Esophagus muscularis mucosa (tissue), 4 donors: ENCODE measurements at regions not wholly inside any gene's neighbourhood (a gene's known extent, or its start where the extent isn't known, plus 50 kb on each side); places are given as distances from the start of the nearest gene placed in this dataset.
"Not testable (repeated sequence)": the region's sequence is repeated elsewhere in the genome, so short reads cannot be mapped to it uniquely, and the experiment has no call there.

Experiments used
- DNase-seq: peaks from one replicate; pipeline ENCODE4 v3.0.0-alpha.2; 2017; ENCODE audit errors: extremely low spot score
- H3K27ac ChIP-seq, 4 donors: fragments of 200-600 bp; sonication (generic); replicated peaks in 1 of 4; 1 replicate in 3 of 4; 2 replicates in 1 of 4; pipeline ENCODE4 v1.5.1; 2016 to 2019; ENCODE audit warnings: mild to moderate bottlenecking in 1 of 4
- H3K27me3 ChIP-seq, 4 donors: fragments of 200-600 bp; sonication (generic); one replicate each; pipeline versions ENCODE4 v1.5.1 to v1.6.0; 2016 to 2019
- H3K36me3 ChIP-seq, 4 donors: fragments of 200-600 bp; sonication (generic); one replicate each; pipeline ENCODE4 v1.5.1; 2016 to 2019
- H3K4me1 ChIP-seq, 4 donors: fragments of 200-600 bp; sonication (generic); one replicate each; pipeline ENCODE4 v1.5.1; 2016 to 2019
- H3K4me3 ChIP-seq, 4 donors: fragments of 200-600 bp; sonication (generic); 1 replicate in 2 of 4; 2 replicates in 2 of 4; pipeline ENCODE4 v1.5.1; 2016 to 2019; ENCODE audit warnings: mild to moderate bottlenecking in 4 of 4, moderate library complexity in 1 of 4
- H3K9me3 ChIP-seq, 4 donors: fragments of 200-600 bp; sonication (generic); 1 replicate in 3 of 4; 2 replicates in 1 of 4; pipeline ENCODE4 v1.5.1; 2016 to 2019
- CTCF ChIP-seq, 3 experiments: fragments of 200-600 bp in 2 of 3; fragments of 450-650 bp in 1 of 3; sonication (generic) in 2 of 3; IDR thresholded peaks; one replicate each; pipeline ENCODE4 v1.5.1; 2017 to 2019; ENCODE audit warnings: antibody characterized with exemption in 3 of 3, mild to moderate bottlenecking in 2 of 3, moderate library complexity in 1 of 3
- EP300 ChIP-seq: sonication (generic); formaldehyde crosslinking; IDR thresholded peaks from one replicate; pipeline ENCODE4 v1.6.1; 2017; ENCODE audit warnings: antibody characterized with exemption
- POLR2A ChIP-seq: fragments of 450-650 bp; IDR thresholded peaks from one replicate; pipeline ENCODE4 v1.6.1; 2017; ENCODE audit warnings: antibody characterized with exemption, moderate library complexity, mild to moderate bottlenecking, low read depth
- POLR2AphosphoS5 ChIP-seq, 2 donors: sonication (generic); formaldehyde crosslinking; IDR thresholded peaks; one replicate each; pipeline ENCODE4 v1.6.1; 2017; ENCODE audit warnings: antibody characterized with exemption in 2 of 2
- WGBS: methylation state at CpG from one replicate; pipeline ENCODE4 v1.1.5; 2018; 5-methylcytosine and 5-hydroxymethylcytosine counted together
- intact Hi-C: fragments of 100-400 bp; cut with DNase I; formaldehyde crosslinking; loops from one replicate; pipeline ENCODE4 v1.15.1; 2023

DNA sequence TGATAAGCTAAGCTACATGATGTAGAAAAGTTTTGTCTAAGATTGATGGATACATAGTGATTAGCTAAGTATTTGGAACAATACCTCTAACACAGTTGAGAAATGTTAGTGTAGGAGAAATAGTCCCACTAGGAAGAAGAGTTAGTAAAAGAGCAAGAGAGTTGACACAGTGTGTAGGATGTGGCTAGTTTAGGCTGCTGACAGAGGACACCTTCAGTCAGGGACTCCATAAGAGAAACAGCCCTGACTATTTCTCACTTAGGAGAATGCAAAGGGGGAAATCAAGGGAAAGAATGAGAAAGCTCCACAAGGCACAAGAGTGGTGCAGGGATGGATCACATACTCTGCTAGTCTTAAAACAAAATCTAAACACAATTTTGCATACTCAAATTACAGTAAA is 613.7 kb downstream of the SLC16A7 start:
- intact Hi-C loops, result no loop called here
- DNase-seq, result no peak
- no peaks in the 10 kb centered on the region for H3K4me1 ChIP-seq
- TF ChIP-seq POLR2A, result no peak
- TF ChIP-seq CTCF (IDR thresholded peaks at IDR 0.05), result no peak
- no peak for TF ChIP-seq POLR2AphosphoS5 (IDR thresholded peaks at IDR 0.05)
- no peak for TF ChIP-seq EP300
- no peak overlapping the region for H3K4me3 ChIP-seq
- H3K27me3 ChIP-seq, result no peaks in the 10 kb centered on the region
- no peaks in the 10 kb centered on the region for H3K36me3 ChIP-seq
- H3K27ac ChIP-seq, result no peak overlapping the region
- no peaks in the 10 kb centered on the region for H3K9me3 ChIP-seq

DNA sequence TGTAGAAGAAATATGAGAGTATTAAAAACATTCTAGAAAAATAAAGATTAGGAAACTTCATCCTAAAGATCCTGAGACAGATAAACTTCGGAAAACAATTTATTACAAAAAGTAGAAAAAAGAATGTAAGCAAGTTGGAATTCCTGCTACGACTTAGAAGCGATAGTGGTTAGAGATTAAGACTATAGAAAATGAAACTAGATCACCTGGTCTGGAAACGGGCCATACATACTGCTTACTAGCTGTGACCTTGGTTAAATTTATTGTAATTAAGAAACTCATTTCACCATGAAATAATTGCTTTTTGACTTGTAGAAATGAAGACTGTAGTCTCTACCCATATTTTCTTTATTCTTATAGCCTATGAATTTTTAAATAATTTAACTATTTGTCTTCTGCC is 614.1 kb downstream of the SLC16A7 start:
- Histone ChIP-seq H3K4me3 (no peak overlapping the region), H3K4me1 (no peaks in the 10 kb centered on the region), H3K27ac (no peak overlapping the region), H3K9me3 (no peaks in the 10 kb centered on the region), H3K36me3 (no peaks in the 10 kb centered on the region), H3K27me3 (no peaks in the 10 kb centered on the region)
- 79% methylated on average over 4 of the region's 4 CpGs for WGBS
- TF ChIP-seq POLR2AphosphoS5 (IDR thresholded peaks at IDR 0.05), result no peak
- no peak for TF ChIP-seq POLR2A
- TF ChIP-seq EP300, result no peak
- TF ChIP-seq CTCF (IDR thresholded peaks at IDR 0.05), result no peak
- no peak for DNase-seq
- intact Hi-C loops, result no loop called here

DNA sequence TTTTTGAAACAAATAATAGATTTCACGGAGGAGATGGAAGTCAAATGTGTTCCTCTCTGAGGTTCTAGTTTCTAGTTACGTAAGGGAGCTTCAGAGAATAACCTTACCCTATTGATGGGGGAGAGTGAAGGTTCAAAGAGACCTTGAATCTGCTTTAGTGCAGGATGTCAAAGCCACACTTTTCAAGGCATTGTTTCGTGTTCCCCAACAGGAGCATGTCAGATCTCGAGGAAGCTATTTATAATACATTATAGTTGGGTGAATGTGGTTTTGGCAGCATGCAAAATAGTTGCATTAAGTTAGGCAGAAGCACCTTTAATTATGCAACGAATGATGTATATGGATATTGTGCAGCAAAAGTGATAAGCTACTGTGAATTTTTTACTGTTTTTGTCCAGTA is 614.9 kb downstream of the SLC16A7 start:
- H3K27me3 ChIP-seq, result no peaks in the 10 kb centered on the region
- H3K36me3 ChIP-seq, result no peaks in the 10 kb centered on the region
- DNase-seq, result no peak
- H3K27ac ChIP-seq, result no peak overlapping the region
- intact Hi-C loops, result no loop called here
- TF ChIP-seq POLR2A (no peak), EP300 (no peak), CTCF (IDR thresholded peaks at IDR 0.05) (no peak), POLR2AphosphoS5 (IDR thresholded peaks at IDR 0.05) (no peak)
- H3K4me3 ChIP-seq, result no peak overlapping the region
- WGBS, result 78% methylated on average over 5 of the region's 5 CpGs
- H3K9me3 ChIP-seq, result no peaks in the 10 kb centered on the region
- H3K4me1 ChIP-seq, result no peaks in the 10 kb centered on the region

DNA sequence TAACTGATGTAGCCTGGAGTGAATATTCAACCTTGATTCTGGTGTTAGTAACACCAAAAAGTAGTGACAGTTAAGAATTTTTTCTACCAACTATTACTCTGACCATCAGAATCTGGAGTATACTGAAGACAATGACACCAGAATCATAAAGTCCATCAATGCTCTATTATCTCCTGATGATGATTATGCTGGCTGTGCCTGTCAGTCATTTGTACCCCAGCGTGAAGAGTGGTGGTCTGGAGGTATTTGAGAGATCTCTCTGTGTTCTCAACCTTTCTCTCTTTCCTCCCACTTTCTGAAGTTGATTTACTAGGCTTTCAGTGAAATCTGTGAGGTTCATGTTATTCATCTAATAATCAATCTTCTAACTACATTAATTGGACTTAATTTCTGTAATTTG is 615.4 kb downstream of the SLC16A7 start:
- Histone ChIP-seq H3K36me3 (no peaks in the 10 kb centered on the region), H3K4me3 (no peak overlapping the region), H3K4me1 (no peaks in the 10 kb centered on the region), H3K9me3 (no peaks in the 10 kb centered on the region), H3K27me3 (no peaks in the 10 kb centered on the region), H3K27ac (no peak overlapping the region)
- intact Hi-C loops, result no loop called here
- 70% methylated on average over 1 of the region's 1 CpG for WGBS
- TF ChIP-seq EP300 (no peak), POLR2A (no peak), POLR2AphosphoS5 (IDR thresholded peaks at IDR 0.05) (no peak), CTCF (IDR thresholded peaks at IDR 0.05) (no peak)
- DNase-seq, result no peak

GRCh38 chr12:60212159-60213000 is 616.6 kb downstream of the SLC16A7 start:
- no peak for TF ChIP-seq POLR2A
- TF ChIP-seq CTCF (IDR thresholded peaks at IDR 0.05), result no peak
- no peak for TF ChIP-seq POLR2AphosphoS5 (IDR thresholded peaks at IDR 0.05)
- no peak for TF ChIP-seq EP300
- Histone ChIP-seq H3K36me3 (no peaks in the 10 kb centered on the region), H3K4me3 (no peak overlapping the region), H3K9me3 (no peaks in the 10 kb centered on the region), H3K4me1 (no peaks in the 10 kb centered on the region), H3K27ac (no peak overlapping the region), H3K27me3 (no peaks in the 10 kb centered on the region)
- no peak for DNase-seq
- 91% methylated on average over 3 of the region's 3 CpGs for WGBS
- intact Hi-C loops, result no loop called here

DNA sequence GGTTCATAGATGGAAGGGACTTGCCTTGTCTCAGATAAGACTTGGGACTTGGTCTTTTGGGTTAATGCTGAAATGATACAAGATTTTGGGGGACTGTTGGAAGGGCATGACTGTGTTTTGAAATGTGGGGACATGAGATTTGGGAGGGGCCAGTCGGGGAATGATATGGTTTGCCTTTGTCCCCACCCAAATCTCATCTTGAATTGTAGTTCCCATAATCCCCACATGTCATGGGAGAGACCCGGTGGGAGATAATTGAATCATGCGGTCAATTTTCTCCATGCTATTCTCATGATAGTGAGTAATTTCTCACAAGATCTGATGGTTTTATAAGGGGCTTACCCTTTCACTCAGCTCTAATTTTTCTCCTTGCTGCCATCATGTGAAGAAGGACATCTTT is 617.4 kb downstream of the SLC16A7 start:
- DNase-seq, H3K4me1 ChIP-seq, H3K36me3 ChIP-seq, H3K9me3 ChIP-seq, intact Hi-C loops, H3K27me3 ChIP-seq, H3K27ac ChIP-seq, H3K4me3 ChIP-seq: not testable (repeated sequence)
- WGBS, result 92% methylated on average over 3 of the region's 3 CpGs
